ENCODE measurements at regions not wholly inside any gene's neighbourhood (a gene's known extent, or its start where the extent isn't known, plus 50 kb on each side); places are given as distances from the start of the nearest gene placed in this dataset.
"Not testable (repeated sequence)": the region's sequence is repeated elsewhere in the genome, so short reads cannot be mapped to it uniquely, and the experiment has no call there.

DNA sequence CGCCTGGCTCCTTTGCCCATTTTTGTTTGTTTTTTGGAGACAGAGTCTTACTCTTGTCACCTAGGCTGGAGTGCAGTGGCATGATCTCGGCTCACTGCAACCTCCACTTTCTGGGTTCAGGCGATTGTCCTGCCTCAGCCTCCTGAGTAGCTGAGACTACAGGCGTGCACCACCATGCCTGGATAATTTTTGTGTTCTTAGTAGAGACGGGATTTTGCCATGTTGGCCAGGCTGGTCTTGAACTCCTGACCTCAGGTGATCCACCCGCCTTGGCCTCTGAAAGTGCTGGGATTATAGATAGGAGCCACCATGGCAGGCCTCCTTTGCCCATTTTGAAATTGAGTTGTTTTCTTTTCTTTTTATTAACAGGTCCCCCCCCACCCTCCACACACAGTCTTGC, 89.4 kb upstream of the TPTE start:
- DNase-seq, result not testable (repeated sequence)

DNA sequence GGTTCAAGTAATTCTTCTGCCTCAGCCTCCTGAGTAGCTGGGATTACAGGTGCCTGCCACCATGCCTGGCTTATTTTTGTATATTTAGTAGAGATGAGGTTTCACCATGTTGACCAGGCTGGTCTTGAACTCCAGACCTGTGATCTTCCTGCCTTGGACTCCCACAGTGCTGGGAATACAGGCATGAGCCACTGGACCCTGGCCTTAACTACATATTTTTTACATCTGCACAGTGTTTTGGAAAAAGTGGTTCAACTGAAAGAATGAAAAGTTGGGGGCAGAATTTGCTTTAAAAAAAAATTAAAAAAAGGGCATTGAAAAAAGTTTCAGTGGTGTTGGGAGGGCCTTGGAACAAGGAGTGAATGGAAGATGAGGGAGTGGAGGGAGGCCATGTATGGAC, 88.9 kb upstream of the TPTE start:
- DNase-seq, result not testable (repeated sequence)

DNA sequence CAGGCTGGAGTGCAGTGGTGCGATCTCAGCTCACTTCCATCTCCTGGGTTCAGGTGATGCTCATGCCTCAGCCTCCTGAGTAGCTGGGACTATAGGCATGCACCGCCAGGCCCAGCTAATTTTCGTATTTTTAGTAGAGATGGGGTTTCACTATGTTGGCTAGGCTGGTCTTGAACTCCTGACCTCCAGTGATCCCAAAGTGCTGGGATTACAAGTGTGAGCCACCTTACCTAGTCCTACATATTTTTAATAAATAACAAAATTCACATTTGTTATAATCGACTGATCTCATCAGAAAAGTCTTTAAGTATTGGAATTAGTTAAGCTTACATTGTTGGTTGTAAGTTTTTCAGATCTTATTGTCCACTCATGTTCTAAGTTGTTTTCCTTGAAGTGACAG, 83.4 kb upstream of the TPTE start:
- DNase-seq, result not testable (repeated sequence)

DNA sequence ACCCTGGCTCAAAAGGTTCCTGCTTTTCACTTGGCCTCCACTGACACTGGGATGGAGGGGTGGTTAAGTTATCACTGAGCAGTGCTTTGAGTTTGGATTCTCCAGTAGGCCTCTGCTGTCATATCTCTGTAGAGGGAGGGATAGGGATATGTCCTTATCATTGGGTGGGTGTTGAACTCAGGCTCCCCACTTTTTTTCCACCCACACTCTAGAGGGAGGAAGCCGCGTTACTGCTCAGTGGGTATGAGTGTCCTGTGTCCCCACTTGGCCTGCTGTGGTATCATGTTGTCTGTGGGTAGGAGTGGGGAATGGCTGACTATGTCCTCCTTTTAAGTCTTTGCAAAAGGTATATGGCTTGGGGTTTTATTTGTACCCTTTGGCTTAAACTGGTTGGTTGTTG, 80.7 kb upstream of the TPTE start:
- not testable (repeated sequence) for DNase-seq

DNA sequence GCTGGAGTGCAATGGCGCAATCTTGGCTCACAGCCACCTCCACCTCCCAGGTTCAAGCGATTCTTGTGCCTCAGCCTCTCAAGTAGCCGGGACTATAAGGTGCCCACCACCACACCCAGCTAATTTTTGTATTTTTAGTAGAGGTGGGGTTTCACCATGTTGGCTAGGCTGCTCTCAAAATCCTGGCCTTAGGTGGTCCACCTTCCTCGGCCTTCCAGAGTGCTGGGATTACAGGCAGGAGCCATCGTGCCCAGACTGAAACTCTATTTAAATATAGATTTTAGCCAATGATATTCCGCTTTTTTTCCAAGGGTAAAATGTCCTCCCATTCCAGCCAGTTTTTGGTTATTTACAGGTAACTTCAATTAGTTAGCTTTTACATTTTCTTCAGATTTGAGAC, 79.4 kb upstream of the TPTE start:
- DNase-seq, result not testable (repeated sequence)

DNA sequence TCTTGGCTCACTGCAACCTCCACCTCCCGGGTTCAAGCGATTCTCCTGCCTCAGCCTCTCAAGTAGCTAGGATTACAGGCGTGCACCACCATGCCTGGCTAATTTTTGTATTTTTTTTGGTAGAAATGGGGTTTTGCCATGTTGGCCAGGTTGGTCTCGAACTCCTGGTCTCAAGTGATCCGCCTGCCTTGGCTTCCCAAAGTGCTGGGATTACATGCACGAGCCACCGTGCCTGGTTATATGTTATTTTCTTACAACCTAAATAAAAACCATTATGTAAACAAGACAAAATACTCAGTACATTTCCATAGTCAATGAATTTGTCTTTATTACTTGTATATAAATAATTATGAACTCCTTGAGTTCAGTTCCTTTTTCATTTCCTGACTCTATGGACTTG, 75.7 kb upstream of the TPTE start:
- DNase-seq, result not testable (repeated sequence)

DNA sequence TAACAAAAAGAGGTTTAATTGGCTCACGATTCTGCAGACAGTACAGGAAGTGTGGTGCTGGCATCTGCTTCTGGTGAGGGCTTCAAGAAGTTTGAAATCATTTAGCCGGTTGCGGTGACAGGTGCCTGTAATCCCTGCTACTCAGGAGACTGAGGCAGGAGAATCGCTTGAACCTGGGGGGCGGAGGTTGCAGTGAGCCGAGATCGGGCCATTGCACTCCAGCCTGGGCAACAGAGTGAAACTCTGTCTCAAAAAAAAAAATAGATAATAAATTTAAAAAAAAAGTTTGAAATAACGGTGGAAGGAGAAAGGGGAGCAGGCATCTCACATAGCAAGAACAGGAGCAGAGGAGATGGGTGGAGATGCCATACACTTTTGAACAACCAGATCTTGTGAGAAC, 71.9 kb upstream of the TPTE start:
- DNase-seq, result not testable (repeated sequence)

DNA sequence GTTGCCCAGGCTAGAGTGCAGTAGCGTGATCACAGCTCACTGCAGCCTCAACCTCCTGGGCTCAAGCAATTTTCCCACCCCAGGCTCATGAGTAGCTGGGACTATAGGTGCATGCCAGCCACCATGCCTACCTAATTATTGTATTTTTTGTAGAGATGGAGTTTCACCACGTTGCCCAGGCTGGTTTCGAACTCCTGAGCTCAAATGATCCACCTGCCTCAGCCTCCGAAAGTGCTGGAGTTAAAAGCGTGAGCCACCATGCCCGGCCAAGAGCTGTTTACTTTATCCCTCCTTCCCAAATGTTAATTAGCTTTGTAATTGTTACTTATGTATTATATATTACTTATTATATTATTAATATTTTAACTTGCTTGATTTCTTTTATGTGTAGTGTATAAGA, 70.1 kb upstream of the TPTE start:
- DNase-seq, result not testable (repeated sequence)

DNA sequence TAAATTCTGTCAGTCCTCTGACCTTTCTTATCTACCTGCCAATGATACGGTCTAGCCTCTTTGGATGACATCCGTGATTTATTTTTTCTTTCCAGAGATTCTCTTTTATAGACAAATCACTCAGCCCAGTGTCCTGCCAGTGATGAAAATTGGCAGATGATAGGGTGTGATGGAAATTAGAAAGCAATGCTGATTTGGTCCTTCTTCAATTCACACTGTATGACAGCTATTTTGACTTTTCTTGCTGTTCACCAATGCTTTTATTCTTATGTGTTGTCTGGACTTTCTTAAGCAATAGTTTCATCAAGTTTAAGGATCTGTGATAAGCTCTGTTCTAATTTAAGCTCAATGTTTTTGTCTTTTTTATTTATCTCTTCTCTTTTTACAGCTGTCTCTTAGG, 63.6 kb upstream of the TPTE start:
- DNase-seq, result not testable (repeated sequence)

DNA sequence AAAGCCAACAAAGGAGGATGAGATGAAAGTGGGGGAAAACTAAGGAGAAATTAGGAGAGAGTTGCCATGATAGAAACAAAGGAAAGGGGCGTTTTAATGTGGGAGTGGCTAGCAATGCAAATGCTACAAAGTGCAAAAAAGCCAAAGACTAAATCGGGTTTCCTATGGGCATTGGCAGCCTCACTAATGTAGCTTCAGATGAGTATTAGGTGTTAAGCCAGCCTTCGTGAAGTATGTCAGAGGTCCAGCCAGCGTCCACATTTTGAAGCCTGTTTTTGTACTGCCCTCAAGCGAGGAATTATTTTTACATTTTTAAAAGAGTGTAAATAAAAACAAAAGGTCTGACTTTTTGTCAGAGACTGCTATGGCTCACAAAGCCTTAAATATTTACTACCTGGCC, 60.4 kb upstream of the TPTE start:
- DNase-seq, result not testable (repeated sequence)

DNA sequence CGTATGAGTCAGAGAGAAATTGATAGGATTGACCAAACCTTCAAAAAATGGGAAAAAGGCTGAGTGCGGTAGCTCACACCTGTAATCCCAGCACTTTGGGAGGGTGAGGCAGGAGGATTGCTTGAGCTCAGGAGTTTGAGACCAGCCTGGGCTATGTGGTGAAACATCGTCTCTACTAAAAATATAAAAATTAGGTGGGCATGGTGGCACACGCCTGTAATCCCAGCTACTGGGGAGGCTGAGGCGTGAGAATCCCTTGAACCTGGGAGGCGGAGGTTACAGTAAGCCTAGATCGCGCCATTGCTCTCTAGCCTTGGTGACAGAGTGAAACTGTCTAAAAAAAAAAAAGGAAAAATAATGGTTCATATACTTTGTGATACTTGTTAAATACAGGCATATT, 59.9 kb upstream of the TPTE start:
- not testable (repeated sequence) for DNase-seq

DNA sequence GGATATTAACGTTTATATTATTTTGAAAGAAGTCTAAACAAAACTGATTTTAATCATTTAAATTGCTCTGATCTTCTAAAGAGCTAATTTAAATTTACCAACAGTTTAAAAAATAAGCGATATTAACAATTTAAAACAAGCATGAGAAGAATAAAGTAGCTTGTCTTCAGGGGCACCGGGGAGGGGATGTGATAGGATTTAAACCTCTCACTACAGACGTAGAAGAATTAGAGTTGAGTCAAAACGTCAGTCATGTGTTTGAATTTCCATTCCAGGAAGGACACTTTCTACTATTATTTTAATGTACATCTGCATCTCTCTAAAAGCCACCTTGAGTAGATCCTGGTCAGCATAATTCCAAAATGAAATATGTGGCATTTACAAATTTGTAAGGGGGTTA, 58.2 kb upstream of the TPTE start:
- DNase-seq, result no peak

DNA sequence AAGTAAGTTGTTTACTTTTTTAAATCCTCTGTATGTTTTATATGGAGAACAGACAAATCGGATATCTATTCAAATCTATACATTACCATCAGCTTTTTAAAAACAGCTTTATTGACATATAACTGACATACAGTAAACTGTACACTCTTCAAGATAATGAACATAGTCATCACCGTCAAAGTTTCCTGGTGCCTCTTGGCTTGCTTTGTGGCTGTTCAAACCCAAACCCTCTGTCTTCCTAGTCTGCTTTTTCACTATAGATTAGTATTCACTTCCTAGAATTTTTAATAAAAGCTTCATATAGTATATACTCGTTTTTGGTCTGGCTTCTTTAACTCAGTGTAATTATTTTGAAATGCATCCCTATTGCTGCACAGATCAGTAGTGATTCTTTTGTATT, 56.4 kb upstream of the TPTE start:
- no peak for DNase-seq

DNA sequence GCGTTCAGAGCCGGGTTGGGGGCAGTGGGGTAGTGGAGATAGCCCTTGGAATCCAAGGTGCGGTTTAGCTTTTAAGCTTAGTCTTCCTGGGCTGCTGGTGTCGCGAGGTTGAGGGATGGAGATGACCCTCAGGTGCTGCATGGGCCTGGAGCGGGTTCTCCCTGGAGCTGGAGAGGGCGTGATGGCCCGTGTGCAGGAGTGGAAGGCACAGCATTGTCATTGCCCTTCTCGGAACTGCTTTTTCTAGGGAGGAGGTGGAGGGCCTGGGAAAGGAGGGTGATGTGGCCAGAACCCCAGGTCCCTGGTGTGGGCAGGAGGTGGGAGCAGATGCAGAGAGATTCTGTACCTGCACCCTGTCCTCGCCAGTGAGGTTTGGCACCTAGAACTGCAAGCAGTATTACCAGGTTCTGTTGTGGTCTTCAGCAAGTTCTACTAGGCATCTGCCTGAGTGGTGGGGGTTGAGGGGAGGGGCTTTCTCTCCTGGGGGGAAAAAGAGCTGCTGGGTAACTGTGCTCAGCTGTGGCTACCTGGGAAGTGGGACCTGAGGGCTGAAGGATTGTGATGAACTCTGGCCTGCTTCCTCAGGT, 55.8 kb upstream of the TPTE start:
- not testable (repeated sequence) for DNase-seq

DNA sequence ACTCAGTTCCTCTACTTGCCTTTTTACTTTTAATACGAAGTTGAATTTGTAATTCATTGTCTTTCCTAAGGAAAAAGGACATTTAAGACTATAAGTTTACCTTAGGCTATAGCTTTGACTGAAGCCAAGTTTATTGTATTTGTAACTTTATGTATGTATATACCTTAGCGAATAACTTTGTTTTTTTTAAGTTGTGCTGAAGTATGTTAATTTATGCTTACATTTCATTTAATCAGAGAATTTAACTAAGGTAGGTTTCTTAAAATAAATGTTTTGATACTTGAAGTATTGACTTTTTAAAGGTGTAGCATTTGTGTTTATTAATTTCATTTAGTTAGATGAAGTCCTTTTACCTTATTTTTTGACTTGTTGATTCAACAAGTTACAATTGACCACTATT, 55.2 kb upstream of the TPTE start:
- DNase-seq, result no peak

All from fibroblast of upper back skin (primary cell).